Endothelial cell of umbilical vein (primary cell): ENCODE measurements at regions not wholly inside any gene's neighbourhood (a gene's known extent, or its start where the extent isn't known, plus 50 kb on each side); places are given as distances from the start of the nearest gene placed in this dataset.

ENCODE experiments used
- BruUV-seq: library from RNA; stranded (reverse); fragments of 400-500 nt; replicated peaks from 2 replicates; lab custom pipeline; 2021; lab: Mats Ljungman, UMichigan
- CTCF ChIA-PET: fragments of 300-600, 350-600 bp; sonication (Branson Sonifier 250); formaldehyde crosslinking; loops from one replicate; lab custom pipeline; 2021; ENCODE audit warnings: antibody characterized with exemption, inconsistent platforms; lab: Charles Lee
- POLR2A ChIA-PET: fragments of 300-600, 350-600 bp; sonication (Branson Sonifier 250); formaldehyde crosslinking; loops from one replicate; lab custom pipeline; 2021; ENCODE audit warnings: antibody characterized with exemption, inconsistent platforms; lab: Charles Lee
- DNase-seq: peaks from one replicate; pipeline ENCODE4 v3.0.0-alpha.2; 2011; ENCODE audit warnings: low read depth, low spot score
- FAIRE-seq: peaks from 2 replicates; lab custom pipeline; 2011; peaks lifted over from hg19 to GRCh38; lab: Jason Lieb, UNC
- H2AFZ ChIP-seq: 2 replicates; pipeline ENCODE4 v1.6.0; 2012; ENCODE audit warnings: low read depth, low read length, control low read depth, inconsistent platforms
- H3K27ac ChIP-seq: 2 replicates; pipeline ENCODE4 v1.5.1; 2011; ENCODE audit warnings: low read depth, mild to moderate bottlenecking, control low read depth, low read length, moderate library complexity; ENCODE audit not compliant: insufficient read depth
- H3K27me3 ChIP-seq, 2 experiments: 2 replicates each; pipeline versions ENCODE4 v1.6.0 to v1.6.1; 2011; ENCODE audit warnings: low read length in 2 of 2, mixed read lengths in 1 of 2; ENCODE audit not compliant: control insufficient read depth in 2 of 2, insufficient read depth in 2 of 2
- H3K36me3 ChIP-seq, 2 experiments: 2 replicates in 1 of 2; 3 replicates in 1 of 2; pipeline ENCODE4 v1.5.1; 2011; ENCODE audit warnings: low read length in 2 of 2, mild to moderate bottlenecking in 1 of 2, moderate library complexity in 1 of 2; ENCODE audit not compliant: control insufficient read depth in 2 of 2, insufficient read depth in 2 of 2; ENCODE audit errors: extremely low read depth in 1 of 2
- H3K4me1 ChIP-seq: 3 replicates; pipeline ENCODE4 v1.5.1; 2011; ENCODE audit warnings: mild to moderate bottlenecking, low read length; ENCODE audit not compliant: control insufficient read depth, insufficient read depth; ENCODE audit errors: extremely low read depth
- H3K4me2 ChIP-seq: 2 replicates; pipeline ENCODE4 v1.6.1; 2011; ENCODE audit warnings: low read length, control low read depth, mixed read lengths; ENCODE audit not compliant: insufficient read depth
- H3K4me3 ChIP-seq, 3 experiments: fragments of 200-600 bp in 1 of 3; sonication (generic), shearing (Covaris generic) in 1 of 3; replicated peaks in 1 of 3; 2 replicates each; pipeline ENCODE4 v1.5.1; 2011 to 2016; ENCODE audit warnings: control low read depth in 3 of 3, low read length in 3 of 3, mild to moderate bottlenecking in 2 of 3, inconsistent platforms in 1 of 3, low read depth in 1 of 3, moderate library complexity in 1 of 3; ENCODE audit not compliant: insufficient read depth in 1 of 3
- H3K79me2 ChIP-seq: 2 replicates; pipeline ENCODE4 v1.6.0; 2012; ENCODE audit warnings: low read length, inconsistent platforms; ENCODE audit not compliant: control insufficient read depth, insufficient read depth
- H3K9ac ChIP-seq: replicated peaks from 2 replicates; pipeline ENCODE3; 2011; ENCODE audit warnings: low read length, control low read depth; ENCODE audit not compliant: insufficient read depth; ENCODE audit errors: extremely low read depth
- H3K9me1 ChIP-seq: replicated peaks from 3 replicates; pipeline ENCODE4 v1.6.0; 2011; ENCODE audit warnings: mild to moderate bottlenecking, low read length; ENCODE audit not compliant: control insufficient read depth, insufficient read depth; ENCODE audit errors: extremely low read depth
- H3K9me3 ChIP-seq: replicated peaks from 2 replicates; pipeline ENCODE4 v1.5.1; 2012; ENCODE audit warnings: low read length, inconsistent platforms; ENCODE audit not compliant: control insufficient read depth, insufficient read depth
- H4K20me1 ChIP-seq: replicated peaks from 2 replicates; pipeline ENCODE3; 2011; ENCODE audit warnings: mild to moderate bottlenecking, low read length; ENCODE audit not compliant: control insufficient read depth, insufficient read depth; ENCODE audit errors: extremely low read depth
- CTCF ChIP-seq, 2 donors: IDR thresholded peaks; 1 replicate in 1 of 2; 2 replicates in 1 of 2; pipeline ENCODE4 v1.5.1; 2011; ENCODE audit warnings: low read length in 2 of 2, mild to moderate bottlenecking in 2 of 2, moderate library complexity in 2 of 2, control low read depth in 1 of 2, inconsistent platforms in 1 of 2, low read depth in 1 of 2; ENCODE audit not compliant: insufficient read depth in 1 of 2; ENCODE audit errors: extremely low read depth in 1 of 2
- EZH2 ChIP-seq: IDR thresholded peaks from 2 replicates; pipeline ENCODE4 v1.6.1; 2012; ENCODE audit warnings: borderline replicate concordance, low read depth, mild to moderate bottlenecking, moderate library complexity, low read length, inconsistent platforms; ENCODE audit not compliant: severe bottlenecking
- FOS ChIP-seq: IDR thresholded peaks from 2 replicates; pipeline ENCODE4 v1.6.1; 2011; ENCODE audit warnings: mild to moderate bottlenecking, low read length, moderate library complexity, borderline replicate concordance; ENCODE audit not compliant: insufficient read depth
- GATA2 ChIP-seq: IDR thresholded peaks from 2 replicates; pipeline ENCODE4 v1.7.0; 2011; ENCODE audit warnings: low read depth, mild to moderate bottlenecking, moderate library complexity, mixed read lengths, low read length; ENCODE audit not compliant: insufficient read length, insufficient read depth
- JUN ChIP-seq: IDR thresholded peaks from 2 replicates; pipeline ENCODE4 v1.6.1; 2011; ENCODE audit warnings: borderline replicate concordance, low read depth; ENCODE audit not compliant: insufficient read length, insufficient read depth
- MAX ChIP-seq: IDR thresholded peaks from 2 replicates; pipeline ENCODE4 v1.6.1; 2011; ENCODE audit not compliant: insufficient read depth, insufficient read length
- MYC ChIP-seq: IDR thresholded peaks from one replicate; pipeline ENCODE4 v1.6.1; 2011; ENCODE audit warnings: mild to moderate bottlenecking, low read depth, low read length
- POLR2A ChIP-seq: IDR thresholded peaks from 2 replicates; pipeline ENCODE4 v1.6.1; 2012; ENCODE audit warnings: low read depth, mild to moderate bottlenecking, control low read depth, low read length
- POLR2AphosphoS5 ChIP-seq: IDR thresholded peaks from 2 replicates; pipeline ENCODE4 v1.6.1; 2012; ENCODE audit warnings: low read depth, mild to moderate bottlenecking, control low read depth, low read length, moderate library complexity; ENCODE audit not compliant: insufficient read depth
- dilution Hi-C: fragments of 300-500 bp; cut with MboI; formaldehyde crosslinking; loops from one replicate; pipeline ENCODE4 v1.15.0; 2019; ENCODE audit warnings: low sequenced_read_pairs; ENCODE audit not compliant: extremely low pct_ligation_motif_present
- intact Hi-C: fragments of 100-400 bp; cut with micrococcal nuclease; formaldehyde crosslinking; loops from one replicate; pipeline ENCODE4 v1.10.0; 2022

DNA sequence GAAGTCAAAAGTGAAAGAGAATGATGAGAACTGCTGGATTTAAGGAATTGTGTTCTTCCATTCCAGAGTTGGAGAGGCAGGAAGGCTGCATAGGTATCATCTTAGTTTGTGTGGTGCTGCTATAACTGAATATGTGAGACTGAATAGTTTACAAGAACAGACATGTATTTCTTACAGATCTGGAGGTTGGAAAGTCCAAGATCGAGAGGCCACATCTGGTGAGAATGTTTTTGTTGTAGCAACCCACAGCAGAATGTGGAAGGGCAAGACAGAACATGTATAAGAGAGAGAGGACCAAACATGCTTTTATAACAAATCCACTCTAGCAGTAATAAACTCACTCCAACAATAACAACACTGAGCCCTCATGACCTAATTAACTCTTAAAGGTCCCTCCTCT, 408.6 kb downstream of the FAM47B start:
- intact Hi-C loops: no loop called here
- BruUV-seq: no TSS peak

More for the DNA sequence above, 408.6 kb downstream of the FAM47B start:
- no peak overlapping the region for H3K4me3 ChIP-seq
- H3K9ac ChIP-seq: no peak overlapping the region
- no peak overlapping the region for H2AFZ ChIP-seq
- dilution Hi-C loops: no loop called here
- no peaks in the 10 kb centered on the region for H3K36me3 ChIP-seq
- H3K9me3 ChIP-seq: no peaks in the 10 kb centered on the region
- no peaks in the 10 kb centered on the region for H3K4me1 ChIP-seq
- no peak overlapping the region for H3K27ac ChIP-seq
- no peaks in the 10 kb centered on the region for H3K79me2 ChIP-seq
- H3K4me2 ChIP-seq: no peak overlapping the region
- H3K9me1 ChIP-seq: no peaks in the 10 kb centered on the region
- H3K27me3 ChIP-seq: no peaks in the 10 kb centered on the region
- TF ChIP-seq JUN (no peak), FOS (no peak), GATA2 (no peak), MAX (no peak), MYC (no peak), CTCF (IDR thresholded peaks at IDR 0.05; ENCODE audit: extremely low read depth in 1 of 2, insufficient read depth in 1 of 2, low read depth in 1 of 2, low read length in 2 of 2) (no peak), EZH2 (no peak), POLR2AphosphoS5 (no peak), POLR2A (no peak)
- no peak for FAIRE-seq
- DNase-seq: no peak
- POLR2A ChIA-PET: no interaction called here
- CTCF ChIA-PET: no interaction called here
- H4K20me1 ChIP-seq: no peaks in the 10 kb centered on the region
